ENCODE measurements at regions not wholly inside any gene's neighbourhood (a gene's known extent, or its start where the extent isn't known, plus 50 kb on each side); places are given as distances from the start of the nearest gene placed in this dataset.

GRCh38 chr10:117673230-117674010 is 130.9 kb downstream of the EMX2 start:
- DNase-seq = no peak

DNA sequence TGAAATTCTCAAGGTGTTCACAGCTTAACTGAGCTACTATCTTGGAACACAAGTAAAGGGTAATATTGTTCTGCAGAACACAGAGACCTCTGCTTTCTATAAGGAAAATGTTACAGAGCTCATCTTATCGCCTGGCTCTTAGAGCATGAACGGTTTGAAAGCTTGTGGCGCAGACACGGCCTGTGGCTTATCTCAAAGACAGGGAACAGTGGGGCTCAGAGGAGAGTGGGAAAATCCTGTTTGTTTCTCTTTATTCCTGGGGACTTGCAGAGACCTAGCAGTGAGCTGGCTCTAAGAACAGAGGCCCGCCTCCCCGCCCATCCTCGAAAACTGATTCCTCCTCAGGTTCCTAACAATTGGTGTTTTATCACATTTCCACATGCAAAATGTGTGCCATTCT is 131.7 kb downstream of the EMX2 start:
- no peak for DNase-seq

DNA sequence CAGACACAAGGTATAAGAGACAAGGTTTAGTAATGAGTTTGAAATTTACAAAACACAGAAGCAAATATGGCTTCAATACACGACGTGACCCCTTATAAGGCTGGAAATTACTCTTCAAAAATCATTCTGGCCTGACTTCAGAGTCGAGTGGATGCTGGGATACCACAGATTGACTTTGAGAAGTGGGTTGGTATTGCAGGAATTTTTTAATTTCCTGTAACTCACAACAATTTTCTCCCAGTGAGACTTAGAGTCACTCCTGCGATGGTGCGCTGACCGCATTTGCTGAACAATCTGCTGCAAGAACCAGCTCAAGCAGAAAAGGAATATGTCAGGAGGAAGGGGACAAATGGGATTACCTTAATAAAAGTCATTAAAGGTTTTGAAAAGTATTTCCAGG is 132.1 kb downstream of the EMX2 start:
- no peak for DNase-seq

GRCh38 chr10:117675514-117676055 is 133.0 kb downstream of the EMX2 start:
- no peak for DNase-seq

DNA sequence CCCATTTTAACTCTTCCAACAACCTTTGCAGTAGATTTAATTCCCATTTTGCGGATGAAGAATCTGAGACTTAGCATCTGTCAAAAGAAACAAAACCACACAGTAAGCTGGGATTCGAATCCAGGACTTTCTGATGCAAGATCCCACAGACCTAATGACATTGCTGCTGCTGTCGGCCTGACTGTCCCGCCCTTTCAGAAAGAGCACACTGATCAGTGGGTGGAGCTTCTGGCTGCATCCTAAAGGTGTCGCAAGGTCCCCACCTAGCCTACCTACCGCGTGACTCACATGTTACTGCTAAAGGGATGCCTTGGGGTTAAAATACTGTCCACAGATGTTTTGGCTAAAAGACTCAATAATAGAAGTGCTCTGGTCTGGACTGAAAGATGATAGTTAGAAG is 134.7 kb downstream of the EMX2 start:
- no peak for DNase-seq

DNA sequence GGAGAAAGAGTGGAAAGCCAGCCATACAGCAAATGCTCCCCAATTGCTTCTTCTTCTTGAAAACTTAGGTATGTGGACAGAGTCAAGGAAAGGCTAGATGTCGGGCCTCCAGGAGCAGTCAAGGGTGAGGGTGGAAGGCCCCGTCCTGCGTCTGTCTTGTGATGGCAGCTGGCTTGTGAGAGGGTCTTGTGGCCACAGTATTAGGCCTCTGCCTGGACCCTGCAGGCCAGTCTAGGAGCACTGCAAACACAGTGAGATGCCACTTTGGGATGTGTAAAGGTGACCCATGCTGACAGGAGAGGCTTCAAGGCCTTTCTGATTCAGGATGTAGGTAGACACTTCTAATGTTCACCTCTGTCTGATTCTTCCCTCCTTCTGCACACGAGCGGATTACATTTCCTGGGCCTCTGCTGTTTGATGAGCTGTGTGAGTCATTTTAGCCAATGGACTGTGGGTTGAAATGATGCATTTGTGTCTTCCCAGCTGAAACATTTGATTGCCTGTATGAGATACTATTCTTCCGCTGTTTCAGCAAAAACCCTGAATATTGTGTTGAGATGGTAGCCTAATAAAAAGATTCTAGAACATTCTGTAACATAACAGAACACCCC is 135.4 kb downstream of the EMX2 start:
- DNase-seq = peak; percentile 10

DNA sequence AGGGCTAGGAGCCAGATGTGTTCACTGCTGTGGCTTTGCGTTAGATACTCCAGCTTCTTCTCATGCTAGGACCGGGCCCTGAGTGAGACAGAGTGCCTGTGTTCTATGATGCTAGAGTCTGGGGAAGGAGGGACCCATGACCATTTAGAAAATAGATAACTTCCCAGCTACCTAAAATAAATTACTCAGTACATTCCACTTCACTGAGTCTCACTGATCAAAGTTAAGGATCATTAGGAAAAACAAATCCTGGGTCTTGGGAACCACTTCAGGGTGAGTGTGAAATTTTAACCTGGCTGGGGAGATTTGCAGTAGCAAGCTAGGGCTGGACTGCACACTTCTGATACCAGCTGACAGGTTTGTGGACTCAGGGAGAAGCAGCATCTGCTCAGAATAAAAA is 138.1 kb downstream of the EMX2 start:
- no peak for DNase-seq

DNA sequence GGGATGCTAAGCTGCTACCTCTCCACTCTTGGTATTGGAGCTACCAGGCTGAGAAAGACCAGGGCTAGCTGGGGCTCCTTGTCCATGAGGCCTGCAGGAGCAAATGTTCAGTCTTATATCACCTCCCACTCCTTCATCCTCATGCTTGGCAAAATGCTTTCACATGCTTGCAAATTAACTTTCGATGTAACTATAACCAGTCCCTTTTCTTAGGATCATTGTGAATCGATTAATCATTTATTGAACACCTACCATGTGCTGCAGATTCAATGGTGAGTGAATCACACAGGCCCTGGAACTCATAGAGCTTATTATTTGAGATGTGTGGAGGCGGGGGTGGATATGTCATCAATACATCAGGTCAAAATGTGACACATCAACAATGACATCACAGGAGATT is 138.6 kb downstream of the EMX2 start:
- no peak for DNase-seq

GRCh38 chr10:117684046-117684610 is 141.6 kb downstream of the EMX2 start:
- DNase-seq = no peak

DNA sequence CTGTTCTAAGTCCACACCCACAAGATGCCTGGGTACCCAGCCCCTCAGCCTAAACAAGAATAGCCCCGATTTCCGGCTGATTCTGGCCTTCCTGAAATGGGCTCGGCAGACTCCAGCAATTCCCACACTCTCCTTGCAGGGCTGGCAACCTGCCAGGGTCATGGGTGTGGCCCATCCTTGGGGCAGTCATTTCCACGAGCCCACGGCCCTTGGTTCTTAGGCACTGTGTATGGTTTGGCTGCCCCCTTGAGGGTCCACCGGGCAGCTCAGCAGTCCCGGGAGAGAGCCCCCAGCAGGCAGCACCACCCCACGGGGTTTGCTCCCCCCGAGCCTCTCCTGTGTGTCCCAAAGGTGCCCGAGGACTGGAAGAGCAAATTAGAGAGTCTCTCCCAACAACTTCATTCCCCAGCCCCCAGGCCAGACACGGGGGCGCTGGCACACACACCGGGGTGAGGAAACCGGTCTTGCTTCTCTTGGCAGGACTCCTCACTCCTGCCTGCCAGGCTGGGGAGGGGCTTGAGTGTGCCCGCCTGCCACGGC is 142.2 kb downstream of the EMX2 start:
- peak; percentile 8 for DNase-seq

DNA sequence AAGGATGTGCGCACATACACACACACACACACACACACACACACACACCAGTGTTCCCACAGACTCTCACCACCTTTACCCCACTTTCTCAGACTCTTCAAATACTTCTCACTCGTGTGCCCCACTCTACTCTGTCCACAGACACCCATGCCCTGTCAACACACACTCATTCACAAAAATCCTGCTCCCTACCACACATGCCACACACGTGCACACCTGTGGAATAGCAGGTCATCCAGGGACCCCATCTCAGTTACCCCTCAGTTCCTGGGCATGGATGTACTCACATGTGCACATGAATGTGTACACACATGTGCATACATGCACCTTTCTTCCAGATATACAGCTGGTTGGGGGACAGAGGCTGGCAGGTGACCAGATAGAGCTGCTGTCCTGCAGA is 142.9 kb downstream of the EMX2 start:
- no peak for DNase-seq

DNA sequence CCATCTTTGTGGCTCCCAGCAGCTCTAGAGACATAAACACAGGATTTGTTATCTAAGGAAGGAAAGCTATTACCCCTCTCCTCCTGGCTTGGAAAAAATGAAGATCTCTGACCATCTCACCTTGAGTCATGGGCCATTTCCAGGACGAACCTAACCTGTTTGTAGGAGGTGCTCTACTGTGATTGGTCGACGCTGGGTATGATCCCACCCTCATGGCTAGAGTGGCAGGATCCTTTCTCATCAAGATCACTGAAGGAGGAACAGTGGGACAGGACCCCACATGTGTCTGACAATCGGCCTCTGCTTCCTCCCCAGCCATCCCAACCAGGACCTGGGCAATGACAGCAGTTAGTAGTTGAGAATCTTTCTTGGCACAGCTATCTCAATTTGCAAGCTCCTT is 144.1 kb downstream of the EMX2 start:
- no peak for DNase-seq

DNA sequence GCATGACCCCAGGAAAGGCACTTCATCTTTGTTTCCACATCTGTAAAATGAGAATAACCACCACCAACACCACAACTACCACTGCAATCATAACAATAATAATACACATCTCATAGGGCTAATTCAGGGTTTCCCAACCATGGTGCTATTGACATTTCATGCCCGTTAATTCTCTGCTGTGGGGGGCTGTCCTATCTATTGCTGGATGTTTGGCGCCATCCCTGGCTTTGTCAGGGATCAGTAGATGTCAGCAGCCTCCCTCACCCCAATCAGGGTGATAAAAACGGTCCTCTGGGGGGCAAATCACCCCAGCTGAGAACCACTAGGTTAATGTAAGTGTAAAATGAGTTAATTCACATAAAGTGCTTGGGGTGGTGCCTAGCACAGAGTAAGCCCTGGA is 145.8 kb downstream of the EMX2 start:
- DNase-seq = no peak

DNA sequence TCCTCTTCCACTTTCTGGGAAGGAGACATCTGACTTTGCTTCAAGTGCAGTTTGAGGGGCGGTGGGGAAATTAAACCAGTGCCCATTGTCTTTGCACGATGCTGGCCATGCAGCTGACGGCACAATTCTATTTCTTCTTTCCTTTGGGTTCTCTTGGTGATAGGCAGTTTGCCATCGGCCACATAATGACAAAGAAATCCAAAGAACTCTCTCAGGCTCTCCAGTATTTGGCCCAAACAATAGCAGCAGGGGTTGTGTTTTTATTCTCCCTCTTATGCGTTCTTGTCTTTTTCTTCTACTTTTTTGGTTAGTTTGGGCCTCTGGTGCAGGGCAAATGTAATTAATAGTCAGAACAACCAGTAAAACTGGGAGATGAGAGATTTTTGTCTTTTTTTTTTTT is 147.0 kb downstream of the EMX2 start:
- DNase-seq = no peak

GRCh38 chr10:117690359-117690758 is 147.8 kb downstream of the EMX2 start:
- no peak for DNase-seq

DNA sequence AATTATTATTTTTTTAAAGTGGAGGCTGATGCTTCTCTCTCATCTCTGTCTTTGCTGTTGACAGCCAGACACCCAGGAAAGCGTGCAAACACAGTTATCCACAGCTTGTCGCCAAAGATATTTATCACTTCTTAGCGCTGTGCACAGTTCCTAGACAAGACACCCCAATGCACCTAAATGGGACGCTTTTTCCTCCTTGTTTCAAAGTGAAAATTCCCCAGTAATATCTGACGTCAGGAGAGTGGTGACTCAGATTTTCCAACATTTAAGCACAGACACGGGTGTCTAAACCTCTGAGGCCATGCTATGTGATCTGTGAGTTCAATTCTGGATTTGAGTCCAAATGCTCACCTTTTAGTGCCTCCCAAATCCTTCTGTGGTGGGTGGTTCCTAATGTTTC is 151.6 kb downstream of the EMX2 start:
- DNase-seq = peak; percentile 10

DNA sequence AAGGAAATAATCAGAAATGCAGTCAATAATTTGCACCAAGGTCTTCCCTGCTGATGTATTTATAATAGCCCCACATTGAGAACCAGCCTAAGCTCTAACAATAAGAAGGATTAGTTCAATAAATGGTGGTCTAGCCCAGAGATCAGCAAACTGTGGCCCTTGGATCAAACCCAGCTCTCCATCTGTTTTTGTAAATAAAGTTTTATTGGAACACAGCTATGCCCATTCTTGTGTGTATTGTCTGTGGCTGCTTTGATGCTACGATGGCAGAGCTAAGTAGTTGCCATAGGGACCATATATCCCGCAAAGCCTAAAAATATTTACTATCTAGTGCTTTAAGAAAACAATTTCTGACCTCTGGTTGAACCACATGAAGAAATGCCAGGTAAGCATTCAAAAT is 154.9 kb downstream of the EMX2 start:
- DNase-seq = no peak

DNA sequence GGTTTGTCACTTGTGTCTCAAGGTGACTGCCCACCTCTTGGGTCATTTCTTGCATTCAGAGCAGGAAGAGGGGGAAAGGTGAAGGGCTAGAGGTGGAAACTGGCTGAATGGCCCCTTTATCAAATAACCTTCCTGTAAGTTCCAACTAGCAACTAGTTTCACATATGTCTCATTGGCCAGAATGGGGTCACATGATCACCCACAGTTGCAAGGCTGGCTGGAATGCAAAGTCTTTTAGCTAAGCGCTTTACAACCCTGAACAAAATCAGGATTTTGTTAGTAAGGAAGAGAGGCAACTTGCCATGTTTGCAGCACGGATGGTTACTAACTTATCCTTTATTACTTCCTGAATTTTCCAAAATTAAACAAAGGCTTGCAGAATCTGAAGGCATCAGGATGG is 156.3 kb downstream of the EMX2 start:
- no peak for DNase-seq

GRCh38 chr10:117699436-117700075 is 157.0 kb downstream of the EMX2 start:
- DNase-seq = no peak

DNA sequence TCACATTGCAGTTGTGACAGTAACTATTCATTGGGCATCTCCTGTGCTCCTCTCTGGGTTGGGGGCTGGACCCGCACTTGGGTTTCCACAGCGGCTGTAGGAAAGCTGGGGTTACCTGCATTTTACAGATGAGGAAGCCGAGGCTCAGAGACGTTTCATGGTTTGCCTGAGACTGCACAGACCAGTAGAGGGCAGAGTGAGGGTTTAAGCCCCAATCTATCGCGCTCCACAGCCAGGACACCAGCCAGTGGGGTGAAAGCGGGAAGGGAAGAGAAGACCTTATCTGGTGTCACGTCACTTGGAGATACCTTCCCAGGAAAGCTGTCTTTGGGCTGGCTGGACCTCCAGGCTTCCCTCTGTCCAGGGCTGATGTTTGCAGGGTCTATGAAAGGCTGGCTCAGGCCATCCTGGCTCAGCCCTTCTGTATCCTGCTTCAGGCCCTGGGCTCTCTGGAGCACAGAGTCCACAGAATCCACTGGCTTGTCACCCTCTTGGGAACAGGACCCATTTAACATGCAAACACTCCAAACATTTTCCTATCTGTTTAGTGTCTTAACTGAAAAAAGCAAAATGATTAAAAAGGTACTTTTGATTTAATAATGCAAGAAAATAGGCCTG is 167.7 kb downstream of the EMX2 start:
- no peak for DNase-seq

DNA sequence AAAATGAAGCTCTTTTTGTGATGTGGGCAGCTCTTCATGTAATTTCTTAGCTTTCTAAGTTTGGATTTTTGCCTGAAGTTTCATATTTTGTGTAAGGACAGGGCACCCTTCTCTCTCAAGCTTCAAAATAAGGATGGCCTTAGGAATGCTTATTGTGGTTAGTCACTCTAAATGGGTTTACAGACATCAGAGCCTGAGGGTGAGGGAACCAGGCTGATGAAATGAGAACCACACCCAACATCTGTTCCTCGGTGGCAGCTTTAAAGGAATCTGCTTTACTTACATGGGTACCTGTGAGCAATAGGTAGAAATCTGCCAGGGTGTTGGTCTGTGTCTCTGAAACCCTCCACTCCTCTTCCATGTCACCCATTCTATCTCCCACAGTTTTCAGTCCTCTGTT is 174.3 kb downstream of the EMX2 start:
- no peak for DNase-seq

GRCh38 chr10:117718986-117719920 is 176.7 kb downstream of the EMX2 start:
- DNase-seq = no peak

Measured in EL (cell line).